ENCODE measurements at regions not wholly inside any gene's neighbourhood (a gene's known extent, or its start where the extent isn't known, plus 50 kb on each side); places are given as distances from the start of the nearest gene placed in this dataset.
A peak's percentile ranks its signal among the peaks of the same experiment; 100 is the strongest.

GRCh38 chr12:65653321-65653720, 171.0 kb upstream of the HMGA2 start:
- DNase-seq (ENCODE audit: low spot score) = no peak
- no peak for FAIRE-seq

- no peak for DNase-seq (ENCODE audit: low spot score)
- no peak for FAIRE-seq
Observed at GRCh38 chr12:65653946-65654629, 170.2 kb upstream of the HMGA2 start.

DNA sequence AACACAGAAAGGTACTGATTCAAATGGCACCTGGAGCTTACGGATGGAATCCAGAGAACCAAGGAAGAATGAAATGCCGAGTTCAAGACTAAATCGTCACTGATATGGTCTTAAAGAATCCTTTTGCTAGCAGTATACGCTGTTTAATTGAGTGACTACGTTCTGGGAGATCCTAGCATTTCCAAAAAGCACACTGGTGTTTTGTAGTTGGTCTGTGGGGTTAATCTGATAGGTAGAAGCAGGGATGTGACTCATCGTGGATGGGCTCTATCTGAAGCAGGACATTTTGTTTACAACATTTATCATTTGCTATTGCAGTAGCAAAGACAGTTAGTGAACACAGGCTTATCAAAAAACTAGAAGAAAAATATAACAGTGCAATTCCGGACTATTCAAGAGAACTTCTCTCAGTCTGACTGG, 169.2 kb upstream of the HMGA2 start:
- FAIRE-seq = no peak

DNA sequence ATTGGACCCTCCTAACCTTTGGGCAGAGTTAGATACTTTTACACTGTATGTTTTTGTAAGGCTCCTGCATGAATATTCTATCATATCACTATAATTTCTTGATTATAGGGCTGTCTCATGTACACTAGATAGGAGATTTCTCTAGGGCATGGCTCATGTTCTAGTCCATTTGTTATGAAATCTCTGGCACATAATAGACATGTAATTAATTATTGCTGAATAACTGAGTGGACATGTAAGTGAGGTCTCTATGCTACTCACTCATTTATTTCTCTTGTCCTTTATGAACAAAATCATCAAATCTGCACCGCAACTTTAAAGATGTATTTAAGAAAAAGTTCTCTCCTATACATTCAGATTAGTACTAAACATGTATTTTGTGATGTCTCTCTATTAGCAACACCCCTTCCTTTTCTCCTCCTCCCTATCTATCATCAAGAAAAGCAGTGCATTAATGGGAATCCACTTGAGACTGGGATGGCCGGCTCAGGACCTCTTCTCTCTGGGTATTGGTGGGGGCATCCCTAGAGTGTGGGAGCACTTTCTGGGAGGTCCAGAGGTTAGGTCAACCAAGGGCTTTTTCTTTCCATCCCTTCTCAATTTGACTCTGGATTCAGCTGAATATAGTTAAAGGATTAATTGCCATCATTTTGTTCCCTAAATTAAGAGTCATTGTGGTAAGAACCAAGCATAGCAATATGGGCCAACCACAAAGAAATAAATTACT, 168.0 kb upstream of the HMGA2 start:
- no peak for FAIRE-seq

More for the DNA sequence above, 169.2 kb upstream of the HMGA2 start:
- DNase-seq (ENCODE audit: low spot score) = no peak

DNA sequence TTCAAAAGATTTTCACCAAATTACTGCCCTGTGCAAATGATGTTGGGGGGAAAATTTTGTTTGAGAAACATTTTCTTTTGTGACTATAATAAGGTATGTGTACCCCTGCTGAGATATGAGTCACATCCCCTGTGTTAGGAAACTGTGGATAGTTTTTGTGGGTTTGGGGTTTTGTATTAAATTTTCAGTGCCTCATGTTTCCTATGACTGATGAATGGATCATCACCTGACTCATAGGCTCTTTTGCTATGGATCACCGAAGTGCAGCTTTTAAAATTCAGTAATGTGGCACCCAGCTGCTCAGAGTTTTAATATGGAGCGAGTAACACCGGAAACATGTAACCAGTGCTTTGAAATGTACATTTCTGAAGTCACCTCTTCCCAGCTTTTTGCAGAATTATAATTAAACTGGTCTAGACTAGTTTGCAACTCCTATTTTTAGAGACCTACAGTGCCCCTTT, 167.4 kb upstream of the HMGA2 start:
- DNase-seq (ENCODE audit: low spot score) (peak; percentile 75), FAIRE-seq (no peak)

More for the DNA sequence above, 168.0 kb upstream of the HMGA2 start:
- no peak for DNase-seq (ENCODE audit: low spot score)

GRCh38 chr12:65657635-65658034, 166.6 kb upstream of the HMGA2 start:
- no peak for DNase-seq (ENCODE audit: low spot score)
- FAIRE-seq = no peak

- DNase-seq (ENCODE audit: low spot score) (no peak), FAIRE-seq (no peak)
Observed at GRCh38 chr12:65658360-65658759, 165.9 kb upstream of the HMGA2 start.

GRCh38 chr12:65659681-65660080, 164.6 kb upstream of the HMGA2 start:
- FAIRE-seq = peak; percentile 48
- no peak for DNase-seq (ENCODE audit: low spot score)

- DNase-seq (ENCODE audit: low spot score) (no peak), FAIRE-seq (no peak)
Observed at GRCh38 chr12:65660096-65660495, 164.2 kb upstream of the HMGA2 start.

GRCh38 chr12:65660836-65661235, 163.4 kb upstream of the HMGA2 start:
- FAIRE-seq (no peak), DNase-seq (ENCODE audit: low spot score) (no peak)

- DNase-seq (ENCODE audit: low spot score) = no peak
- no peak for FAIRE-seq
Observed at GRCh38 chr12:65662590-65662989, 161.7 kb upstream of the HMGA2 start.

DNA sequence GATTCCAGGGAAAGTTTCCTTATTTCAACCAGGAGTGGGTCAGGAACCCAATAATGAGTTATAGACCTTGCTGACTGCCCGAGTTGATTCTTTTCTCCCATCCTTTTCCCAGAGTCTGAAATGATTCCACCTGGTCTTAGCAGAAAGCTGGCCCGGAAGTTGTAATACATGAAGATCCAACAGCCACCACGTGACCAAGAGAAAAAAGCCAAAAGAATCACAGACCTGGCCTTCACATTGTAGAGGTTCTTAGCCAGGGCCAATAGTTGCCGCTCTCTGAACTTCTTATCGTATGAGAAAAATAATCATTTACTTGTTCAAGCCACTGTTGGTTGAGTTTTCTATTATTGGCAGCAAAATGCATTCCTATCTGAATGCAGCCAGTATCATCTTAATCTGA, 161.2 kb upstream of the HMGA2 start:
- FAIRE-seq (no peak), DNase-seq (ENCODE audit: low spot score) (no peak)

DNA sequence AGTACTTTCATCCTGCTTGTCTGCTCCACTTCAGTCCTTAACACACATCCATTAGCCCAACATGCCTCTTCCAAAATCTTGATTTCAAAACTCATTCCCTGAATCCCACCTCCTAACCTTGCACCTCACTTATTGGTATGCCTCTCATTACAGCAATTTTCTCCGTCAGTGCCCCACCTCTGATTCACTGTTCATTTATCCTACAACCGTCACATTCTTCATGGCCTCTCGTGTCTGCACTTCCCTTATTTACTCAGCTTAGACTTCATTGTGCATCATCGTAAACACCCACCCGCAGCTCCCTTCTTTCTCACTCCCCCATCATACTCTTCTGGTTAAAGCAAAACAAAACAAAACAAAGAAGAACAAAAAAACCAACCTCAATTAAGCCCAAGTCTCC, 160.6 kb upstream of the HMGA2 start:
- DNase-seq (ENCODE audit: low spot score) (no peak), FAIRE-seq (no peak)

DNA sequence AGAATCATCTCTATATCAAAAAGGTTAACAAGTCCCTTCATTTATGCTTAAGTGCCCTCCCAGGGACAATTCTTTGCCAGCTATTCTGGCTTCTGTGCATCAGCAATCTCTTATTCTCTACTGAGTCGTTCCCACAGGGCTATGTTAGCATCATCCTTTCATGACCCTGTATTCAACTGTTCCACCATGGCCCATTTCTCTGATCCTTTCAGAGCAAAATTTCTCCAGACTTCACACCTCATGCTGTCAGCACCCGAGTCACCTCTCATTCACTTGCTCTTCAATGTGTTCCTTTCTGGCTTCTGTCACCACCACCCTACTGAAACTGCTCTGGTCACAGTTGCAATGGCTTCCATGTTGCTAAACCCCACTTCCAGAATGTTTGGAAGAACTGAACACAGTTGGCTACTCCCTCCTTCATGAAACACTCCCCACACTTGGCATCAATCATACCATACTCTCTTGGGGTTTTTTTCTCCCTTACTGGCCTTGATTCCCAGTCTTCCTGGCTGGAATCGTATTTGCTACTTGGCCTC, 159.5 kb upstream of the HMGA2 start:
- FAIRE-seq = no peak
- no peak for DNase-seq (ENCODE audit: low spot score)

GRCh38 chr12:65665817-65666216, 158.5 kb upstream of the HMGA2 start:
- FAIRE-seq = no peak
- DNase-seq (ENCODE audit: low spot score) = no peak

DNA sequence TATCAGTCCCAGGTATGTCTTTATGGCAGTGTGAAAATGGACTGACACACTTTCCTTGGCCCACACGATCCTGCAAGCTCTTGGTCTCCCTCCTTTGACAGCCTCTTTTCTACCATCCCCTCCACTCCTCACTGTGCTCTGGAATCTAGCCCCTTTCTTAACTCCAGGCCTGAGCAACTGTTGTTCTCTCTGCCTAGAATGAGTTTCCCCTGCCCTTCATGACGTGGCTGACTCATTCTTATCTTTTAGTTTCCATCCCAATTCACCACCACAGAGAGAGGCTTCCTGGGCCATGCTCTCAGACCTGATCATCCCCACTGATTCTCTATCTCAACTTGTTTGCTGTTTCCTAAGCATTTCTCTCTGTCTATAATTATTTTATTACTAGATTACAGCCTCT, 157.4 kb upstream of the HMGA2 start:
- DNase-seq (ENCODE audit: low spot score) (no peak), FAIRE-seq (no peak)

DNA sequence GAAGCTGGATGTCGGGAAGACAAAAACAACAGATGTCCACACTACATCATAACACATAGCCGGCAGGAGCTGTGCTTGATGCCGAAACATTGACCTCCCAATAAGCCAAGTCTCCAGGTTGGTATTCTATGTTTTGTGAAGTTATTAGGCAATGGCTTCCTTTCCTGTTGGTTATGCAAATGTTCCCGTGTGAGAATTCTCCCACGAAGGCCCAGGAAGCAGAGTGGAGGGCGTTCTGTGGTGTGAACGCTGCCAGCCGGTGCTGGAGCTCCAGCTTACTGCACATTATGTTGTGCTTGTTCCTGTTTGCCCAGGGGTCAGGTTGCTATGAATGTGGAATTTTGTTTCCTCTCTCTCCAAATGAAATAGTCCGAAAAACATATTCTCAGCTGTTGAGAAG, 156.4 kb upstream of the HMGA2 start:
- DNase-seq (ENCODE audit: low spot score) = no peak
- FAIRE-seq = no peak

DNA sequence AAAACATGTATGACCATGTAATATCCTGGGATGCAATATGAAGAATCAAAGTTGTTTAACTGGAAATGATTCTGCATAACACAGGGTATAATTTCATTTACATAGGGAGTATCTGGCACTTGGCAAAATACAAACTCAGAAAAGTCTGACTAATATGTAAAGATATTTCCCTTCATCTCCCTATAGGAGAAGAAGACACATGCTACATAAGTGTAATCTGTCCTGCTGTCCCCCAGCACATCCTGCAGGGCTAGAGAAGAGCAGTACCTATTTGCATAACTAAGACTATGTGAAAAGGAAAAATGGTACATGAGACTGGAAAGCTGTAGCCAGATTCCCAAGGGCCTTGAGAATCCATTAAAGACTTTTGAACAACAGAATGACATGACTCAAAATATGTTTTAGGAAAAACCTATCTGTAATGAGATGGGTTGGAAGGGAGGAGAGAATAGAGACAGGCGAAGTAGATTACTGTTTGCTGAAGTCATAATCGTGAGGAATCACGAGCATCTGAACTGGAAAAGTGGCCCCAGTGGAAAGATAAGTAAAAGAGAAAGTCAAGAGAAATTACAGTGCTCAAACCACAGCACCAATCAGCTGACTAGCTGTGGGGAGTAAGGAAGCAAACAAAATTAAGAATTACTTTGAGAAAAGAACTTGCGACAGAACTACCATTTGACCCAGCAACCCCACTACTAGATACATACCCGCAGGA, 155.1 kb upstream of the HMGA2 start:
- no peak for DNase-seq (ENCODE audit: low spot score)
- no peak for FAIRE-seq

DNA sequence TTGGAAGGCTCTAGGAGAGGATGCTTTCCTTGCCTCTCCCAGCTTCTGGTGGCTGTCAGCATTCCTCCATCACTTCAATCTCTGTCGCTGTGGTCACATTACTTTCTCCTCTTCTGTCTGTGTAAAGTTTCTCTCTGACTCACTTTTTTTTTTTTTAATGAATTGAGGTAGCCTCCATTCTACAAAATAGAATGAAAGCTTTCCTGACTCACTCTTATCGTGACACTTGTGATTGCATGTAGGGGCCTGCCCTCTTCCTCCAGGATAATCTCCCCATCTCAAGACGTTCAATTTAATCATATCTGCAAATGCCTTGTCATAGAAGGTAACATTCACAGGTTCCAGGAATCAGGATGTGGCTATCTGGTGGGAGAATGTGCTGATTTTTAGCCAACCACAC, 153.5 kb upstream of the HMGA2 start:
- no peak for FAIRE-seq
- no peak for DNase-seq (ENCODE audit: low spot score)

DNA sequence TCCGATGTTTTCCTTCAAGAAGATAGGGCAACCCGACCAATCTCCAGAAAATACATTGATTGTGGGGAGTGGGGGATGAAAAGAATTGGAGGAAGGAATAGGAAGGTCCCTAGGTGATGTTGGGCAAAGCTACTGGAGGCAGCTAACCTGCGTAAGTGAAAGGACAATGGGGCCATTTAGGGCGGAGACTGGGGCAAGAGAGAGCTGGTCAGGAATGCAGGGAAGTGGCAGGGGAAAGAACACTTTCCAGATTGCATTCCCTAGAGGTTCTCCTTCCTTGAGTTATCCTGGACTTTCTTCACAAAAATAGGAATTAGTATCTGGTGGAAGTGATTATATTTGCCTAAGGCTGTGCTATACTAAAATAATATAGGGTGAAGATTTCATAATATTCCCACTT, 151.8 kb upstream of the HMGA2 start:
- DNase-seq (ENCODE audit: low spot score) = no peak
- no peak for FAIRE-seq

DNA sequence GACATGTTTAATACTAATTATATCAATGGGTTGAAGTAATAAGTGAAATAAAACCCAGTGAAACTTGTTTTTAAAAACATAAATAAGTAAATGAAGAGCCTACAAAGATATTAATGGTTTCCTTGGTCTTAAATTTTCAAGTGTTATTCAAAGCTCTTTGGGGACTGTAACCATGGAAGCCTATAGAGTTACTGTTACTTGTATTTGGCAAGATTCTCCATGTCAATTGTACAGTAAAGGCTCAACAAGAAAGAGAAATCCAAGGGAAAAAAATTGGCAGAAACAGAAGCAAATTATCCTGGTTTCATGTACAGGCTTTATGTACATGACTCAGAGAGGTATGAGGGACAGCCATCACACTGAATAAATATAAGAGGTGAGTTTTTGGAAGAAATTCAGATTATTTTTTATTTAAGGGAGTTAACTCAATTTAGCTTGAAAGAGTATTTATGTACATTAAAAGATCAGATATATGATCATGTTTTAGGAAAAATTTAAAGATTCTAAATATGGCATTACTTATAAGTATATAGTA, 151.1 kb upstream of the HMGA2 start:
- FAIRE-seq = no peak
- no peak for DNase-seq (ENCODE audit: low spot score)

DNA sequence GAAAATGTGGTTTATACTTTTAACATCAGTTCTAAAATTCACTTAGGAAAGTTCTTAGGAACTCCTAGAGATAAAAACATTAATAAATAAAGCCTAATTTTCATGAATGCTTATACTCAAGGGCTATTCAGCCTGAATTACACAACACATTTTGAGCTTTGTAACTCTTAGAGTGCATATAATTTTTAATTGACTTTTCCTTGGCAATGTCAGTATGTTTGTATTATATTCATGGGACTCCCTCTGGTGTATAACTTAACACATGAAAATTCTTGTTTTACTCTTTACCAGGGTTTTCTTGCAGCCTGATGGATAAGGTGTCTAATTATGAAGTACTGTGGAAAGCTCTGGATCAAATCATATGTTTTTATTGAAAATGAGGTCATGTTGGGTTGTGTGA, 150.6 kb upstream of the HMGA2 start:
- FAIRE-seq (no peak), DNase-seq (ENCODE audit: low spot score) (no peak)
